Glomerular visceral epithelial cell (primary cell): ENCODE measurements at regions not wholly inside any gene's neighbourhood (a gene's known extent, or its start where the extent isn't known, plus 50 kb on each side); places are given as distances from the start of the nearest gene placed in this dataset.
"Not testable (repeated sequence)": the region's sequence is repeated elsewhere in the genome, so short reads cannot be mapped to it uniquely, and the experiment has no call there.

Source experiments
- DNase-seq: peaks from one replicate; pipeline ENCODE4 v3.0.0-alpha.2; 2016; ENCODE audit errors: extremely low spot score

DNA sequence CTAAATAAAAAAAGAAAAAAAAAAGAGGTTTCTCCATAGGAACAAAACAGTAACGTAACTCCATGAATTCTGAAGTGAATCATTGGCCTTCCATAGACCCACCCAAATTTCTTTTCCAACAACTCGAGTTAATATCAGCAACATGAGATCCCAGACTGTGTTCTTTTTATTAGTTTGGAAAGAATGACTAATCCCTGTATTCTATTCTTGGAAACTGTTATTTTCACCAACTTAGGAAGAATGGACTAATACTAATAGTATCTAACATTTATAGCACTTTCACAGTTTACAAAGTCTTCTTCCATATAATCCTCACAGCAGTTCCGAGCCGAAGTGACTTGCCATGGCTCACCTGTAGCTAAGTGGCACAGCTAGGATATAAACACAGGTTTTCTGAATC lies 72.7 kb upstream of the SLC4A7 start:
- no peak for DNase-seq

DNA sequence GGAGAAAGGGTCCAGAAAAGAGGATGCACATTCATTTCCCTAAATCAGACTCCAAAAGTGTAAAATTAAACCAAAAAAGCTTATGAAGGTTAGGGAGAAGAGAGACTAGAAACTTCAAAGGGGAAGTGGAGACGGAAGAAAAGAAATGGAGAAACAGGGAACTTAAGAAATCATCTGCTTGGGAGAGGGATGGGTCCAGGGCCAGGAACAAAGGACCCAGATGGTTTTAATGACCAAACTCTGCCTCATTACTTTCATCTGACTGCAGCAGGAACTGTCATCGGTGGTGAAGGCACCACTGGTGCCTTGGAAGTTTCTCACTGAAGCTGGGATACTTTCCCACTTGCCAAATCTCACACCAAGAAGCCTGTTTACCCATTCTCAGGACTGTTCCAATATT lies 70.5 kb upstream of the SLC4A7 start:
- DNase-seq, result no peak

DNA sequence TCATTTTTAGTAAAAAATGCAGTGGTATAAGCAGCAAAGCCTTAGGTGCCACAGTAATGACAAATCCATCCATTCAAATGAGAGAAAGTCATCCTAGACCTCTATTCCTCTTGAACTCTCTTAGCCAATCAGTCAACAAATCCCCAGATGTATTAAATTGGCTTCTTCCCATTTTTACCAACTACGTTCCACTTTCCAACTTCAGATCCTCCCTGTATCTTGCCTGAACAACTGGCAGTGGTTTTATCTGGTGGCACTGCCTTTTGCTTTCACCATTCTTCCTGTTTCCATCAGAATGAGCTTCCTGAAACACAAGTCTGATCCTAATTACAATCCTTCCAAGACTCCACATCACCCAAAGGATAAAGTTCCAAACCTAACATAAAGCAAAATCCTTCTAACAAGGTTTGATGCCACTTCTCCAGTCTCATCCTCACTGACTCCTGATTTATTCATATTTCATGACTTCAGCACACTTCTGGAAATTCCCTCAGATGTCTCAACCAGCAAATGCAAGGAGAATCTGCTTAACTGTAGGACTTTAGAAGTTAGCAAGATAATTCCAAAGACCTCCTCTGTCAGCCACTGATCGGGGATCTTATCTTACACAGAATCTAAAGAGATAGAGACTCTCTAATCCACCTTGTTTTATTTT lies 69.8 kb upstream of the SLC4A7 start:
- DNase-seq, result peak; percentile 41

DNA sequence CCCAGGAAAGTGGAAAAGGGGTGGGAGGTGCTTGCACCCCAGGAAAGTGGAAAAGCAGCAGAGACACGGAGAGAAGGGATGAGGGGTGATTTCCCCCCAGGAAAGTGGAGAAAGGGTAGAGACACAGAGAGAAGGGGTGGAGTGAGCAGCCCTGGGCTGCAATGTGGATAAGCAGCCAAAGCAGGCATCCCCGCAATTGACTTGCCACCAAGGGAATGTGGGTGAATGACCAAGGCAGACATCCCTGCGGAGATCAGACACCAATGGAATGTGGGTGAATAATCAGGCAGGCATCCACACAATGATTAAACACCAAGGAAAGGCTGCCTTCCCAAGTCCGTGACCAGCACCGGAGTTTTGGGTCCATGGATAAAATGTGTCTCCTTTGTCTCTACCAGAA lies 68.5 kb upstream of the SLC4A7 start:
- DNase-seq, result peak; percentile 87

DNA sequence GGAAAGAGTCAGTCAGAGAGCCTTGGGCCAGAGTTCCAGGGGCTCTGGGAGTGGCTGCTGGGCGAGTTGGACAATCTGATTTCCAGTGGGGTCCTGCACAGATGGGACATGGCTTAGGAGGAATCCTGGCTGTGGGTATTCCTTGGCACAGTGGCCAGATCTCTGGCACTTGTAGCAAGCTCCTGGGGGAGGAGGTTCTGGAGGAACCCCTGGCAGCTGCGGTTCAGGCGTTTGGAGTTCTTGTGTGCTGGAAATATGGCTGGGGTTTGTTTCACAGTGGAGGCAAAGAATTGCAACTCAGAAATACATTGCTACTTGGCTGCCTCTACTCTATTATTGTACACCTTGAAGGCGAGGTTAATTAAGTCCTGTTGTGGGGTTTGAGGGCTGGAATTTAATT lies 67.2 kb upstream of the SLC4A7 start:
- DNase-seq, result not testable (repeated sequence)

DNA sequence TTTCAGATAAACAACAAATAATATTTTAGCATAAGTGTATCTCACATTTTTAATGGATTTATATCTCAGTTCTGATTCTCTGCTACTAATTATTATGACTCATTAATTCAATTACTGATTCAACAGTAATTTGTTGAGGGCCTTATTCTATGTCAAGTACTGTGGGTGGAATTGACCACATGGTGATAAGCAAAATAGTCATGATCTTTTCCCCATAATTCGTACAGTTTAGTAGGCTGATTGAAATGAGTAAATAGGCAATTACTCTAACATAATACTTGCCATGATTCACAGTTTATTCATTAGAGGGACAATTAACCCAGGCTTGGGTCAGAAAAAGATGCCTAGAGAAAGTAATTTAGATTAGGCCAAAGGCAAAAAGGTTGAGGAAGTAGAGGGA lies 60.9 kb upstream of the SLC4A7 start:
- DNase-seq, result no peak

DNA sequence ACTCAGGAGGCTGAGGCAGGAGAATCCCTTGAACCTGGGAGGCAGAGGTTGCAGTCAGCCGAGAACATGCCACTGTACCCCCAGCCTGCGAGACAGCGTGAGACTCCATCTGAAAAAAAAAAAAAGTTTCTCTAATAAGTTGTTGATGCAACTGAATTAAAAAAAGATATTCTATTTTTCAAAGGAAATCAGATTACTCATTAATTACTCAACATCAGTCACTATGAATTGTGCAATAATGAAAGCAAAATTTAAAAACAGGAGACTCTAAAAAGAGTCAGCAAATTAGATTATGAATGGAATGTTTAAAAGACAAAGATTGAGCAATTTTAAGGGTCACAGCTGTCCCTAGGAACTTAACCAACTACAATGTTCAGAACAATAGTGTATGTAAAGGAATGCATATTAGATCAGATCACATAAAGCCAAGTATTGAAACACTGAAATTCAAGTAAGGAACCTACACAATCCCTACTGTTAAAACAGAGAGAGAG lies 60.2 kb upstream of the SLC4A7 start:
- no peak for DNase-seq

DNA sequence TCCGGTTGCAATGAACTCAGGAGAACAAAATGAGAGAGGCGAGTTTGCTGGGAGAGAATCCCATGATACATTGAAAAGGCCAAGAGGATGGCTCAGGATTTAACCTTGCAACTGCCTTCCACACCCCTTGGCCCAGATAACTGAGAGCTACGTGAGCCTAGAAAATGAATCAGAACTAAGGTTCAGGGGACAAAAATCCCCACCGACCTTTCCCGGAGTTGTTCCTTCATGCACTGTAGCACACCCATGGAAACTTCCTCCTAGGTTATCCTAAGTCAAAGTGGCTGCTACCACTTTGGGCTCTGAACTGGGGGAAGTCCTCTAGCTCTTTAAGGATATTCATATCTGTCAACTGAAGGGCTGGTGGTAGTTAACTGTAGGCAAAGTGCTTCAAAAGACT lies 58.3 kb upstream of the SLC4A7 start:
- DNase-seq, result no peak

DNA sequence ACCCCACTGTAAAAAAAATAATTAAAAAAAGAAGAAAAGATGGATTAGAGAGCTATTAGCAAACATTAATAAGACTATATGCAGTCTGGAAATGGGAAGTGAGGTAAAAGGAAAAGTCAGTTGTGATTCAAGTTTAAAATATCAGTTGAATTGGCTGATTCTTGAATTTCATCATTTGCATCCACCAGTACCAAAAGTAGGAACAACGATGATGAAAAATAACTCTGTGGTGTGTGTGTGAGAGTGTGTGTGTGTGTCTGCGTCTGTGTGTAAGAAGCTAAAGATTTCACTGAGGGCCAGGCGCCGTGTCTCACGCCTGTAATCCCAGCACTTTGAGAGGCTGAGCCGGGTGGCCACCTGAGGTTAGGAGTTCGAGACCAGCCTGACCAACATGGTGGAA lies 56.0 kb upstream of the SLC4A7 start:
- DNase-seq, result no peak

DNA sequence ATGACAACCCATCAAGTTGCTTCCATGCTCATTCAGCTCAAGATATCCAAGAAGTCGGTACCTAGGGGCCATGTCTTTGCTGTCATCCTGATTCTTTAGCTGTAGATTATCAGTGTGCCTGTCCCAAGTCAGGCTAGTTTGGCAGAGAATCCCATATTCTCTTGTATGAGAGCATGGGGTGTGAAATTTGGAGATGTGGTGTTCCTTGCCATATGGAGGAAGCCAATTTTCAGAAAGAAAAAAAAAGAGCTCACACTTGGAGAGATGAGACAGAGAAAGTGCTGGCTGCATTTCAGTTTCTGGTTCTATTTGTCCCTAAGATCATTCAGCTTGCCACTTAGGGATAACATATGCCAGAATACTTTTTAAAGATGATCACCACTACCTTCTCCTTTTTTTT lies 52.3 kb upstream of the SLC4A7 start:
- no peak for DNase-seq

DNA sequence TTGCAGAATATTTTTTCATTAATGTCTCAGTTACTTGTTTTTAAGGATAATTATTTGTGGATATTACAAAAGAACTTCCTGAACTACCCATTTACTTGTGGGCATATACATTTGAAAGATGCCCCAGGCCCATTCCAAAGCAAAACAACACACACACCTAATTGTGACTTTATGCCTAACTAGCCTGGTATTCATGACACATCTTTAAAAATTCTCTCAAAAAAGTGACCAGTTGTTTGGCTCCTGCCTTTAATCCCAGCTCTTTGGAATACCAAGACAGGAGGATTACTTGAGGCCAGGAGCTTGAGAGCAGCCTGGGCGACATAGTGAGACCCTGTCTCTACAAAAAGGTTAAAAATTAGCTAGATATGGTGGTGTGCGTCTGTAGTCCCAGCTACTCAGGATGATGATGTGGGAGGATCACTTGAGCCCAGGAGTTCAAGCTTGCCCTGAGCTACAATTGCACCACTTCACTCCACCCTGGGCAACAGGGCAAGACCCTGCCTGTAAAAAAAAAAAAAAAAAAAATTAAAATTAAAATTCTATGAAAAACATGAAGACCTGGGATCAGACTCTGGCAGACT lies 51.7 kb upstream of the SLC4A7 start:
- DNase-seq, result peak; percentile 62

DNA sequence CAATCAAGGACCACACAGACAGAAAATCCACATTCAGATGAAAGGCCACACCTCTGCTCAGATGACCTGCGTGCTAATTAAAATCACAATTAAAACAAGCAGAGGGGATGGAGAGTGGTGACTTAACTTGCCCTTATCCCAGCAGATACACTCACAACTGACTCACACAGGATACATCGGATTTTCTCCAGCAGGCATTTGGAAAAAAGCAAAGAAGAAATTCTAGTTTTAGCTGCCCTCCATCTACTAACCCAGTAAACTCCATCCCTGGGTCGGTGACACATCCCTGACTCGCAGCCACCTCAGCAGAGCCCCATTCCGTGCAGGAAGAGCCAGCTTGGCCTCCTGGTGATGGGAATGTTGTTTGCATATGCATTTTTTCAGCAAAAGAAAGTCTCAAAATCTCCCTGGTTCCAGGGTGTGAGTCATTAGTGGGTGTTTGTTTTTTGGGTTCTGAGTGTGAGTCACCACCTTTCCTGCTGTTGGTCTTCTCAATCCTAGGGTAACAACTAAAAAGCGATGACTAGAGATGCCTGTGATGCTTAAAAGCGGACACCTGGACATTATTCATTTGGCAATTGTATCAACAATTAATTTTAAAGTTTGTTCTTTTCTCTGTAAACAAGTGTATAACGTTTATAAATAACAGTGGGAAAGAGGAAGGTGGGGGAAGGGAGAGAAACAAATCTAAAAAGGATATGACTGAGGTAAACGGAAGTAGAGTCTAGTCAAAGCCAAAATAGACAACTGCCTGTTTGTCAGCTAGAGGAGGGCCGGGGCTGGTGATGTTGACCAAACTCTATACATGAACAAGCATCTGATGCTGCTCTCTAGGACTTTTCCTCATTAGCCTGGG lies 49.8 kb upstream of the SLC4A7 start:
- DNase-seq, result peak; percentile 96
